ENCODE measurements at regions not wholly inside any gene's neighbourhood (a gene's known extent, or its start where the extent isn't known, plus 50 kb on each side); places are given as distances from the start of the nearest gene placed in this dataset.

DNA sequence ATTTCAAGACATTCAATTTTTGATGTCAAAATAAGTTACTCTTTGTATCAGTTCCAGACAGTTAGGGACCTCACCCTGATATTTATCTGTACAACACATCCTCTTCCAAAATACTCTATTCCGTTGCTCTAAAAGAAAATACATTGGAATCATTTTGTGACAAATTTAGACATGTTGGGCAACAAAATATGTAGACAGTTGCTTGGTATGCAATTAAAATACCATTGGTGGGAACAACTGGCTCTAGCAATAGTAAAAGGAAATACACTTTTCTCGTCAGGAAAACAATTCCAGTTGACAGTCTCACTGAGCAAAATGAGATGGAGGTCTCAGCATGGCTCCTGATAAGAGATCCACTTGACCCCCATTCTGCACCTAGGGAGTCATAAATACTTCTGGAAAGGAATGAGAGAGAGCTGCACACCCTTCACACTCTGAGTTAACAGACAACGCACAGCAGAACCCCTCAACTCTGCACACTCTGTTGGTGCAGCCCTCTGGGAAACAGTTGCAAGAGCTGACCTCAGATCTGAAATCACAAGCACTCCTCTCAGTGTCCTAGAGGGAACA is 171.3 kb upstream of the NT5E start:
- Histone ChIP-seq H4K5ac (ENCODE audit: low read depth, low read length) (no peak overlapping the region), H3K79me1 (ENCODE audit: low read depth in 1 of 2, low read length in 2 of 2) (no peaks in the 10 kb centered on the region), H3K18ac (ENCODE audit: low read depth, low read length) (no peak overlapping the region), H3K9me1 (ENCODE audit: insufficient read depth, low read length) (no peaks in the 10 kb centered on the region), H3K4me2 (ENCODE audit: low read depth, low read length) (no peak overlapping the region), H3K9me3 (ENCODE audit: control insufficient read depth, insufficient read depth, low read length) (no peaks in the 10 kb centered on the region), H3K56ac (ENCODE audit: extremely low read depth, insufficient read depth, low read length) (no peak overlapping the region), H3K27ac (ENCODE audit: insufficient read depth, low read length) (no peak overlapping the region), H4K91ac (ENCODE audit: insufficient read depth, low read depth, low read length) (no peak overlapping the region), H4K8ac (ENCODE audit: low read depth in 2 of 2, low read length in 2 of 2) (no peak overlapping the region), H2BK15ac (ENCODE audit: low read depth, low read length) (no peak overlapping the region), H3K9ac (ENCODE audit: low read depth, low read length) (no peak overlapping the region), H4K20me1 (ENCODE audit: insufficient read depth, low read length) (no peaks in the 10 kb centered on the region), H2BK5ac (ENCODE audit: low read depth, low read length, poor library complexity, severe bottlenecking) (no peak overlapping the region), H3K23ac (ENCODE audit: low read depth, low read length) (no peak overlapping the region), H2AK5ac (ENCODE audit: low read depth, low read length) (no peak overlapping the region), H3K4ac (ENCODE audit: low read depth, low read length) (no peak overlapping the region), H3K4me3 (ENCODE audit: insufficient read depth, low read depth, low read length) (no peak overlapping the region), H2AFZ (replicated peaks; ENCODE audit: low read length, poor library complexity) (no peak overlapping the region), H2BK120ac (ENCODE audit: low read depth, low read length) (no peak overlapping the region), H3K36me3 (ENCODE audit: control insufficient read depth, insufficient read depth, low read length) (no peaks in the 10 kb centered on the region), H3K4me1 (ENCODE audit: control insufficient read depth, insufficient read depth, low read length) (no peaks in the 10 kb centered on the region), H2BK20ac (ENCODE audit: low read depth, low read length) (no peak overlapping the region), H3K14ac (replicated peaks; ENCODE audit: low read depth, low read length) (no peak overlapping the region), H2AK9ac (replicated peaks; ENCODE audit: low read depth, low read length, poor library complexity) (no peak overlapping the region), H3K27me3 (ENCODE audit: control insufficient read depth, insufficient read depth, low read length) (no peaks in the 10 kb centered on the region)
- no peak for ATAC-seq (ENCODE audit: low read depth)
- in situ Hi-C loops (cut with MboI; ENCODE audit: low sequenced_read_pairs): no loop called here
- TF ChIP-seq, protein P1, sequence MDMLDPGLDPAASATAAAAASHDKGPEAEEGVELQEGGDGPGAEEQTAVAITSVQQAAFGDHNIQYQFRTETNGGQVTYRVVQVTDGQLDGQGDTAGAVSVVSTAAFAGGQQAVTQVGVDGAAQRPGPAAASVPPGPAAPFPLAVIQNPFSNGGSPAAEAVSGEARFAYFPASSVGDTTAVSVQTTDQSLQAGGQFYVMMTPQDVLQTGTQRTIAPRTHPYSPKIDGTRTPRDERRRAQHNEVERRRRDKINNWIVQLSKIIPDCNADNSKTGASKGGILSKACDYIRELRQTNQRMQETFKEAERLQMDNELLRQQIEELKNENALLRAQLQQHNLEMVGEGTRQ (IDR thresholded peaks at IDR 0.05; ENCODE audit: low read depth, low read length): no peak
- TF ChIP-seq, protein P2, sequence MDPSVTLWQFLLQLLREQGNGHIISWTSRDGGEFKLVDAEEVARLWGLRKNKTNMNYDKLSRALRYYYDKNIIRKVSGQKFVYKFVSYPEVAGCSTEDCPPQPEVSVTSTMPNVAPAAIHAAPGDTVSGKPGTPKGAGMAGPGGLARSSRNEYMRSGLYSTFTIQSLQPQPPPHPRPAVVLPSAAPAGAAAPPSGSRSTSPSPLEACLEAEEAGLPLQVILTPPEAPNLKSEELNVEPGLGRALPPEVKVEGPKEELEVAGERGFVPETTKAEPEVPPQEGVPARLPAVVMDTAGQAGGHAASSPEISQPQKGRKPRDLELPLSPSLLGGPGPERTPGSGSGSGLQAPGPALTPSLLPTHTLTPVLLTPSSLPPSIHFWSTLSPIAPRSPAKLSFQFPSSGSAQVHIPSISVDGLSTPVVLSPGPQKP (IDR thresholded peaks at IDR 0.05; ENCODE audit: borderline replicate concordance, low read depth, low read length): no peak
- TF ChIP-seq RFX5 (IDR thresholded peaks at IDR 0.05; ENCODE audit: low read depth, low read length): no peak
- TF ChIP-seq, protein P3, sequence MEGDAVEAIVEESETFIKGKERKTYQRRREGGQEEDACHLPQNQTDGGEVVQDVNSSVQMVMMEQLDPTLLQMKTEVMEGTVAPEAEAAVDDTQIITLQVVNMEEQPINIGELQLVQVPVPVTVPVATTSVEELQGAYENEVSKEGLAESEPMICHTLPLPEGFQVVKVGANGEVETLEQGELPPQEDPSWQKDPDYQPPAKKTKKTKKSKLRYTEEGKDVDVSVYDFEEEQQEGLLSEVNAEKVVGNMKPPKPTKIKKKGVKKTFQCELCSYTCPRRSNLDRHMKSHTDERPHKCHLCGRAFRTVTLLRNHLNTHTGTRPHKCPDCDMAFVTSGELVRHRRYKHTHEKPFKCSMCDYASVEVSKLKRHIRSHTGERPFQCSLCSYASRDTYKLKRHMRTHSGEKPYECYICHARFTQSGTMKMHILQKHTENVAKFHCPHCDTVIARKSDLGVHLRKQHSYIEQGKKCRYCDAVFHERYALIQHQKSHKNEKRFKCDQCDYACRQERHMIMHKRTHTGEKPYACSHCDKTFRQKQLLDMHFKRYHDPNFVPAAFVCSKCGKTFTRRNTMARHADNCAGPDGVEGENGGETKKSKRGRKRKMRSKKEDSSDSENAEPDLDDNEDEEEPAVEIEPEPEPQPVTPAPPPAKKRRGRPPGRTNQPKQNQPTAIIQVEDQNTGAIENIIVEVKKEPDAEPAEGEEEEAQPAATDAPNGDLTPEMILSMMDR (conservative IDR thresholded peaks at IDR 0.05; ENCODE audit: low read depth, low read length): no peak
- no peak for TF ChIP-seq MAFK (IDR thresholded peaks at IDR 0.05; ENCODE audit: low read depth, low read length)
- no peak for TF ChIP-seq RAD21 (IDR thresholded peaks at IDR 0.05; ENCODE audit: low read length)
- no peak for TF ChIP-seq BHLHE40 (IDR thresholded peaks at IDR 0.05; ENCODE audit: low read depth, low read length)
- no peak for TF ChIP-seq RCOR1 (IDR thresholded peaks at IDR 0.05; ENCODE audit: insufficient replicate concordance, low read length)
- no peak for TF ChIP-seq MXI1 (IDR thresholded peaks at IDR 0.05; ENCODE audit: borderline replicate concordance, low read depth, low read length)
- no peak for TF ChIP-seq FOS (IDR thresholded peaks at IDR 0.05; ENCODE audit: low read depth, low read length)
- ChIA-PET CTCF (no interaction called here), POLR2A (ENCODE audit: unreplicated experiment) (no interaction called here)
- BruUV-seq (replicated peaks): no TSS peak
- intact Hi-C loops (cut with micrococcal nuclease): no loop called here
- no CpG with 5 or more reads among the region's 3 CpGs for WGBS, 2 experiments (ENCODE audit: extremely low coverage in 2 of 2, insufficient read length in 1 of 2)
- dilution Hi-C loops (cut with HindIII; ENCODE audit: low sequenced_read_pairs, unreplicated experiment): no loop called here
- no peak for DNase-seq

Data from IMR-90 (cell line).